ENCODE measurements at regions not wholly inside any gene's neighbourhood (a gene's known extent, or its start where the extent isn't known, plus 50 kb on each side); places are given as distances from the start of the nearest gene placed in this dataset.

DNA sequence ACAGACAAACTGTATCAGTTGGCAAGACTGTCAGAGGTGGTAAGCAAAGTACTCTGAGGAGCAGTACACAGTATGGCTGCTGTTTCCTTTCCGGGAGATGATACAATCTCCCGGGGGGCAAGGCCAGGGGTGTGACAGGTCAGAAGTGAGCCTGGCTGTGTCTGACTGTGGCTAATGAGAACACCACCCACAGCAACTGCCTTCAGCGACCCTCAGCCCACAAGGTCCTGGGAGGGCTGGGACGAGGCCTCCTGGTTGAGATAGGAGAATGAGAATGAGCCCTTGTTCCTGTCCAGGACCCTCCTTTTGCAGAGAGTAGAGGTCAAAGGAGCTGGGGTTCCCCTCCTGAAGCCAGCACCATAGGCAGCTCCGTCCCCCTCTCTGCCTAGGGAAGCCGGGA lies 421.7 kb downstream of the TCERG1L start:
- DNase-seq: no peak

DNA sequence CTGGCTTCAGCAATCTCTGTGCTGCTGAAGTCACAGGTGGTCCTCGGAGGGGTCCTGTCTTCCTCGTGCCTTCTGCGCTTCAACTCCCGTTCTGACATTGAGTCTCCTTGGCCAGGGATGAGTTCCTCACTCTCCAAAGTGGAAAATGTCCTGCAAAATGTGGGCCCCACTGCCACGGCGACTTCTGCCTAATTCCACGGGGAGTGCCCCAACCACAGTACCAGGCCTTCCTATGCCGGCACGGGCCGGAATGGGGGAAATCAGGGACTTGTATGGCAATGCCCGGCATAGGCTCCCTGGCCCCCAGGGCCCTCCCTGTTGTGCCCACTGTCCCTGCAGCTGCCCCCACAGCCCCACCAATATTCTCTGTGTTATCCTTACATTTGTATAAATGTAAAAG lies 420.5 kb downstream of the TCERG1L start:
- no peak for DNase-seq

GRCh38 chr10:130894471-130894870 lies 417.1 kb downstream of the TCERG1L start:
- no peak for DNase-seq

- no peak for DNase-seq
These were observed 416.4 kb downstream of the TCERG1L start for GRCh38 chr10:130895161-130895560.

GRCh38 chr10:130897815-130898214 lies 413.7 kb downstream of the TCERG1L start:
- DNase-seq: no peak

DNA sequence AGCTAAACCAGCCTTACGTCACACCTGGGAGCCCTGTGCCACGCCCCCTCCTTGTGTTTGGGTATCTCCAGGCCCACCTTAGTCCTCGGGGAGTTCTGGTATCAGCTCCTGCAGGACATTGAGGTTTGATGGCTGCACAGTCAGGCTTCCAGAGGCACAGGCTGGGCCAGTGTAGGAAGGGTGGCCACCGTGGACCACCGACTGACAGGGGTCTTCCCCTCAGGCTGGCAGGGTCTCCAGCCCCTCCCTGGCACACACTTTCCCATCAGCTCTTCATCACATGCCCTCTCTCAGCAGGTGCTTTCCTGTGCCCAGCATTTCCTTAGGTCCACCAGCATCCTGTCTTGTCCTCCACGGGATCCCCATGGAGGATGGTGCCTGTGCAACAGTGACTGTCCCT lies 413.1 kb downstream of the TCERG1L start:
- no peak for DNase-seq

GRCh38 chr10:130899856-130900255 lies 411.7 kb downstream of the TCERG1L start:
- DNase-seq: no peak

- DNase-seq: no peak
These were observed 410.9 kb downstream of the TCERG1L start for GRCh38 chr10:130900441-130901160.

- no peak for DNase-seq
These were observed 410.0 kb downstream of the TCERG1L start for GRCh38 chr10:130901311-130902165.

DNA sequence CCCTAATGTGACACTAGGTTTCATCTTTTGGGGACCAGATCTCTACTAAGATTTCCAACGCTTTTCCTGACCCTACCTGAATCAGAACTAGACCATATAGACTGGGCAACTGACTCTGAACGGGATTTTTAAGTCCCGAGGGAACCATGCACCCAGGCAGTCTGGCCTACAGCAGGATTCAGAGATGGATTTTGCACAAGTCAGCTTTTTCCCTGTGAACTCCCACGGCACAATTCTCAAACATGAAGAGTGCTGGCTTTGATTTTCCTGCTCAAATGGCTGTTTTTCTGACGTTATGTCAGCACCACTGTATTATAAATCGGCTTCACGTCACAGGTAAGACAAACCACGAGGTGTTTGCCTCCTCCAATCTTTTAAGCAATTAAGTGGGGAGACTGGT lies 409.1 kb downstream of the TCERG1L start:
- no peak for DNase-seq

DNA sequence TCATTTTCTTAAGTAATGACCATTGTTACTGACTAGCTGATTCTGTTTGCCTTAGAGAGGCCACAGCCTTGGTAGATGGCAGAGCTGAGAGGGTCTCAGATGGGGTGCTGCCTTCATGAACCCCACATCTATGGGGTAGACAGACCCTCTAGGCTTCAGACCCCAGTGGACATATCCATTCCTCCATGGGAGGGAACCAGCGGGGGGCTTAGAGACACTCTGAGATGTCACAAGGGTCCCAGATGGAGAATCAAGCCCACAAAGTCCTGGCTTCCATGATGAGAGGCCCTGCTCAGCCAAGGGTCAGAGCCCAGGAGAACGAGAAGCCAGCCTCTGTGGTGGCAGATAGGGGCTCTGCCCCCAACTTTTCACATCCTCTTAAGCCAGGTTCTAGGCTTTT lies 408.6 kb downstream of the TCERG1L start:
- no peak for DNase-seq

- DNase-seq: no peak
These were observed 406.8 kb downstream of the TCERG1L start for GRCh38 chr10:130904676-130905075.

DNA sequence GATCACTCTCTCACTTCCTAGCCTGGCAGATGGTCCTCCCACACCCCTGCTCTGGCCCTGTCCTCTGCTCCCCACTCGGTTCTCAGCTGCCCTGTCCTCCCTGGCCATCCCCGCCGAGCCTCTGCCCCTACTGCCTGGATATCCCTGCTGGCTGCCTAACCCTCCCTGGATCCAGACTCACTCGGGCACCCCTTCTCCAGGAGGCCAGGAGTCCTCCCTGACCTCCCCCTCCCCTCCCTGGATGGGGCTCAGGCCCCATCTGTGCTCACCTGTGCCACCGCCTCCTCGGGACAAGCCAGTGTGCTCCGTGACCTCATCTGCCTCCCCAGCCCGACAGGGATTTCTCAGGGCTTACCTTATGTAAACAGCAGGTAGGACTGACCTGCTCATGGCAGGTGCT lies 406.1 kb downstream of the TCERG1L start:
- no peak for DNase-seq

DNA sequence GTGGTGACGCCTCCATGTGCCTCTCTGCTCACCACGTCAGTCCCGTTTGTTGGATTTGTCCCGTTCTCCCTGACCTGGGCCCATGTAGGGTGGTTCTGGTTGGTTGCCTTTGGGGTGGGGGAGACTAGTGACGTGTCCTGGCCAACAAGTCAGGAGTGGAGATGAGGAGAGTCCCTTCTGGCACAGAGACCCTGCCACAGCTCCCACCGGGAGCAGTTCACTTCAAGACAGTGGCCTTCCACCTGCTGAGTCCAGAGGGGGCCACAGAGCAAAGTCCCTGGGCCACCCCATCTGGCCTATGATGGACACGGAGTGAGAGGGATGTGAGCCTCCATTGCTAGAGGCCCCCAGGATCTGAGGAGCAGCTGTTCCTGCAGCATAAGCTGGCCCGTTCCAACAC lies 405.6 kb downstream of the TCERG1L start:
- no peak for DNase-seq

- no peak for DNase-seq
These were observed 400.7 kb downstream of the TCERG1L start for GRCh38 chr10:130910848-130911247.

GRCh38 chr10:130913844-130914243 lies 397.7 kb downstream of the TCERG1L start:
- DNase-seq: no peak

- DNase-seq: no peak
These were observed 397.2 kb downstream of the TCERG1L start for GRCh38 chr10:130914367-130914766.

DNA sequence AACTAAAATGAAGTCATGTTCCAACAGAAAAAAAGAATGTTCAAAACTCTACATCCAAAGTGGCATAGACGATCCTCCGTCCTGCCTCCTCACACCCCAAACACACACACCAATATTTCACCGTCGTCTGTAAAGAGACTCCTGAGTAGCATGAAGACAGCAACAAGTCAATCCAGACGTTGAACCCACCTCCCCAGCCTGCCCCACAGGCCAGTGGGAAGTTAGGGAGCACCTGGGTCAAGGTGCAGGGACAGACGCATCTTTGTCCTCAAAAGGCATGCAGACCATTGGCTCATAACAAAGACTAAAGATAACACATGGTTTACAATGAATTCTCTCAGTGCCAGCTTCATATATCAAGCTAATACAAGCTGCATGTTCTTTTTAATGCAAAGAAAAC lies 396.5 kb downstream of the TCERG1L start:
- no peak for DNase-seq

GRCh38 chr10:130921461-130921860 lies 390.1 kb downstream of the TCERG1L start:
- DNase-seq: no peak

DNA sequence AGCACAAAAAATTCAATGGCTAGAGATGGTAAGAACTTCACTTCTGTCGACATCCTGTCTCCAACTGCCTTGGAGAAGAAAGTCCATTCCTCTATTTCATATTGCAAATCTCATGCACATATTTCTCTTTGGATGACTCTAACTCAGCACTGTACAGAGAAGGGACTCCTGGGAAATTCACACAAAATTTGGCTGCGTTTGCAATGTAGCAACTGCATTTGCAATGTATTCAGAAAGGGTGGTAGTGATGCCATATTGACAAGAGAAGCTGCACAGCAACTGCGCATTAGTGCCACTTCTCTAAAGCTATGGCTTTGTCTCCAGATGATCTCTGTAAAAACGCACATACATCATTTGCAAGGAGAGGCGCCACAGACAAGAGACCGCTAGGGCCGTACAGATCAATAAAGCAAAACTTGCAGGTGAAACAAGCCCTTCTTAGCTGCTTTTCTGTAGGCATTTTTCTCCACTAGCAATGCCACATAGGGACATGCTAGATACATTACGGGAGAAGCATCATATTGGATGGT lies 389.5 kb downstream of the TCERG1L start:
- DNase-seq: no peak

GRCh38 chr10:130923596-130923995 lies 387.9 kb downstream of the TCERG1L start:
- no peak for DNase-seq

DNA sequence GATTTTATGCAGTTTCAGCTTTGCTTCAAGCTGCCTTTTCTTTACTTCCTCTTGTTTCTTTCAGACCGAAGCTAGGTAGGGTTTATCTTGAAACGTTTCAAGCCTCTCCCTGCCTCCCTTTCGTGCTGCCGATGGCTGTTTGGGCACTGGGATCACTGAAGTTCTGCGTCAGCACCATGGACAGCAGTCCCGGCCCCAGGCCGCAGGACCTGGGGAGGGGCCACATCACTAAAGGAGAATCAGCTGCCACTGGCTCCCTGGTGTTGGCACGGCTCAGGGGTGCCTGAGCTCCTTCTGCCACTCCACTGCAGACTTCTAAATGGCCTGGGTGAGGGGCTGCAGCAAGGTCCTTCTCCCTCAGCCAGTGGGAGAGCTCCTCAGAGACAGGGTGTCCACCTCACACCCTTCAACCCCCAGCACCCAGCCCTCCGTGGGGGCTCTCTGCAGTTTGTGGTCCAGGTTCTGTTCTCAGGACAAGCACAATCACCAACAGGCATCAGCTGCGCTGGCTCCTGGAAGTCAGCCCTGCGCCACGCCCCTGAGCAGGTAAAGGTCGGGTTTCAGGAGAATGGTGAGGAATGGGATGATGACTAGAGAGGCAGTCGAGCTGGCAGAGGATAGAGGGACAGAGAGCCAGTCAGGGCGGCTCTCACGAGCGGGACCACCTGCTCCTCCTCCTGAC lies 387.2 kb downstream of the TCERG1L start:
- DNase-seq: no peak

GRCh38 chr10:130926442-130926841 lies 385.1 kb downstream of the TCERG1L start:
- DNase-seq: no peak

- no peak for DNase-seq
These were observed 384.4 kb downstream of the TCERG1L start for GRCh38 chr10:130927157-130927556.
